ENCODE measurements at regions not wholly inside any gene's neighbourhood (a gene's known extent, or its start where the extent isn't known, plus 50 kb on each side); places are given as distances from the start of the nearest gene placed in this dataset.
"Not testable (repeated sequence)": the region's sequence is repeated elsewhere in the genome, so short reads cannot be mapped to it uniquely, and the experiment has no call there.

DNA sequence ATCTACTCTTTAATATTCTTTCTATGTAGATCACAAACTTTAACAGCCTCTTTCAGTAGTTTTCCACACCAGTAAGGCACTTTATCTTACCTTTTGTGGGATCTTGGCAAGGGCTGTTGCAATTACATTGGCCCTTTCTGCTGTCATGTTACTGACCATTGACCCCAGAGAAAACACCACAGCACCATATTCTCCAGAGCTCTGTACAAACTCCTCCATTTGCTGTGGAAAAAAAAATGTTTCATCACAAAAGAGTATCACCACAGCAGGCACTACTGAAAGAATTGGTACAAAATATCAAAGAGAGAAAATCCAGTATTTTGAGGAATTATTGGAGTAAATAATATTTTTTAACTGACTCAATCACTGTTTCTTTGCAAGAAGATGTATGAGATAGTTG, 62.3 kb upstream of the UGT2A3 start:
- H3K27ac ChIP-seq; intact Hi-C loops (cut with DNase I); H3K9me3 ChIP-seq; DNase-seq; ATAC-seq; H3K27me3 ChIP-seq; H3K36me3 ChIP-seq (replicated peaks in 1 of 2; ENCODE audit: insufficient read depth in 1 of 2, low read depth in 2 of 2); H3K4me3 ChIP-seq; H3K4me1 ChIP-seq: not testable (repeated sequence)

DNA sequence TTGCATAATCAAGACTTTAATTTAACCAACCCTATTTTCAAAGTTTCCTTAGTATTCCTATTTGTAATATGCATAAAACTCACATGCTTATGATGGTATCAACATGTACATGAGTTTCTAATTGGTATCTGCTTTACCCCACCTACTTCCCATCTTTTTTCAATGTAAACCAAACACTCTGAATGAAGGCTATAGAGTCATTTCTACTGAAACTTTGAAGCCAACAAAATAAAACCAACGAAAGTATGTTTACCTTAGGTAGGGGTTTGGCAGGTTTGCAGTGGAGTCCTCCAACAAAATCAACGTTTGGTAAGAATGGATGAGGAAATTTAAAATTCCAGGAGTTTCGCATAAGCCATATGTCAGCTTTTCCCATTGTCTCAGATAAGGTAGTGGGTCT, 66.4 kb upstream of the UGT2A3 start:
- H3K36me3 ChIP-seq (replicated peaks in 1 of 2; ENCODE audit: insufficient read depth in 1 of 2, low read depth in 2 of 2); ATAC-seq; H3K4me1 ChIP-seq; H3K4me3 ChIP-seq; H3K27ac ChIP-seq; H3K27me3 ChIP-seq; DNase-seq; intact Hi-C loops (cut with DNase I); H3K9me3 ChIP-seq: not testable (repeated sequence)
- WGBS, 2 donors = 51 to 52% methylated on average over 3 of the region's 3 CpGs

DNA sequence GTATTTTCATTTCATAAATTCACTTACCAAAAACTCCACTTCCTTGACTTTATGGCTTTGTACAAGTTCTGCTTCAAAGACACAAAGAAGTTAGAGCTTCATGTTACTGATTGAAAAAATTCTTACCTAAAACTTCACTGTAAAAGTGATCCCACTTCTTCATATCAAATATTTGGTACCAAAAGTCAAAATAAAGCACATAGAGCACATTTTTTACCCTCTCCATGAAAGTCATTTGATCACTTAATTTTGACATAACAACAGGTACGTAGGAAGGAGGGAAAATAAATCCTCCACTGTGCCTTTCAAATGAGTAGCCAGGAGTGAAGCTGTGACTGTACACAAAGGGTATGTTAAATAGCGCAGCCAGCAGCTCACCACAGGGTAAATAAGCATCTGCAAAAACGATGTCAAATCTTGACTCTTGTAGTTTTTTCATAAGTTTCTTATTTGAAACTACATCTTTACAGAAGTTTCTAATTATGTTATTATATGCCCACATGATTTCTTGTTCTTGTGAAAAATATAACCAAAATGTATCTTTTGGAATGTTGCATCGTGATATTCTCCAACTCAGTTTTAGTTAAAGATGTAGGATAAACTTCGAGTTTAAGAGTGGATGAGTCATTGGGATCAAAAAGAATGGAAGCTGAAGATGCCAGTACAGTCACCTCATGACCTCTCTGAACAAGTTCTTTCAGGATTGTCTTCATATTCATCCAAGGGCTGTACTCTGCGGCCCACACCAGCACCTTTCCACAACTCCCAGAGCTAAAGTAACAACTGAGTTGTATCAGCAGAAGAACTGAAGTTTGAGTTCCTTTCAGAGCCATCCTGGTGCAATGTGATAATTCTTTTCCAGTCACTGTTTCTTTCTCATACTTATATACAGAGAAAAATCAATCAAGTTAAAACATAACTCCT, 68.2 kb upstream of the UGT2A3 start:
- ATAC-seq; H3K9me3 ChIP-seq; H3K4me3 ChIP-seq; intact Hi-C loops (cut with DNase I); H3K4me1 ChIP-seq; H3K36me3 ChIP-seq (replicated peaks in 1 of 2; ENCODE audit: insufficient read depth in 1 of 2, low read depth in 2 of 2); H3K27me3 ChIP-seq; DNase-seq; H3K27ac ChIP-seq: not testable (repeated sequence)
- WGBS, 2 donors = 78 to 83% methylated on average over 6 of the region's 6 CpGs

DNA sequence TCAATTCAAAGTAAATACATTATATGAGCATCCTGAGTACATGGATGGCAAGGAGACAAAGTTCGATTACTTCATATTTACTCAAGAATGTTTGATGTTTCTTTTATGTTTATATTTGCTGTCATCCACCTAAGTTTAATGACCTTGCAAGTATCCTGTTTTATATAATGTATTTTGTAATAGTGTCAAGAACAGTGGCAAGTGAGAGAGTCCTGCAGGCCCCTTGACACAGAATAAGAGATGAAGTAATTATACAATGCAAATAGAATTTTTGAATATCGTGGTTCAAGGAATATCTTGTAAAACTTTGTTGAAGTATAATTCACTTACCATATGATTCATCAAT, 68.8 kb upstream of the UGT2A3 start:
- H3K36me3 ChIP-seq (replicated peaks in 1 of 2; ENCODE audit: insufficient read depth in 1 of 2, low read depth in 2 of 2); H3K9me3 ChIP-seq; intact Hi-C loops (cut with DNase I); ATAC-seq; DNase-seq; H3K4me1 ChIP-seq; H3K4me3 ChIP-seq; H3K27ac ChIP-seq; H3K27me3 ChIP-seq: not testable (repeated sequence)
- 7 to 24% methylated on average over 2 of the region's 2 CpGs for WGBS, 2 donors

DNA sequence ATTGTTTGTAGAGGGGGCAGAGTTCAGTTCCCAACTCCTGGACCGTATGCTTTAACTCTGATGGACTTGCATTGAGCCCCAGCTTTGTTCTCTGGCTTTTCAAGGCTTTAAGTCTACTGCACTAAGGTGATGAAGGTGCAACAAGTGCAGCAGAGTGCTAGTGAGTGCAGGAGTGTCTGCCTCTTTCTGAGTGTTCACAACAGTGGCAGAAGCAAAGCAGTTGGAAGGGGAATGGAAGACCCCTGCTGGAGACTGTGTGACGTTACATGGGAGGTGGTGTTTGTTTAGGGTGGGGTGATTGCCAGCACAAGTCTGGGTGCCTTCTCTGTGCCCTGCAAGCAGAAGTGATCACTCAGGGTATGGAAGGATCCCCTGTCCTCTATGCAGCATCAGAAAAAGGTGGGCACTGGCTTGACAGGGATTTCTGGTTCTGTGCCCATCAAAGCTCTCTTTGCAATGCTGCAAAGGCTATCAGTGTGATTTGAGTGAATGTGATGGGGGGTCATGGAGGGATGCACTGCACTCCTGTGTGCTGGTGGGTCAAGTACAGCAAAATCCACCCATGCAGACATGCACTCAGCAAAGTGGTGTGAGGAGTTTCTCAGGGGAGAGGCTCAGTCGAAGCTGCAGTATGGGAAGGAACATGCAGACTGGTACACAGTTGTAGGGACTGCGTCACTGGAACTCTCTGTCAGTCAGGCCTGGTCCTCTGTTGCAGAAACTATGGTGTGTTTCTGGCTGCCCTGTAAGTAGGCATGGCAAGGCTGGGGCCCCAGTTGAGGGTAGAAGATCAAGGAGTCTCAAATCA, 70.9 kb upstream of the UGT2B7 start:
- WGBS, 2 donors = 36 to 55% methylated on average over 4 of the region's 4 CpGs
- H3K27me3 ChIP-seq = no peaks in the 10 kb centered on the region
- no peak for TF ChIP-seq POLR2A (IDR thresholded peaks at IDR 0.05)
- TF ChIP-seq, protein P1, sequence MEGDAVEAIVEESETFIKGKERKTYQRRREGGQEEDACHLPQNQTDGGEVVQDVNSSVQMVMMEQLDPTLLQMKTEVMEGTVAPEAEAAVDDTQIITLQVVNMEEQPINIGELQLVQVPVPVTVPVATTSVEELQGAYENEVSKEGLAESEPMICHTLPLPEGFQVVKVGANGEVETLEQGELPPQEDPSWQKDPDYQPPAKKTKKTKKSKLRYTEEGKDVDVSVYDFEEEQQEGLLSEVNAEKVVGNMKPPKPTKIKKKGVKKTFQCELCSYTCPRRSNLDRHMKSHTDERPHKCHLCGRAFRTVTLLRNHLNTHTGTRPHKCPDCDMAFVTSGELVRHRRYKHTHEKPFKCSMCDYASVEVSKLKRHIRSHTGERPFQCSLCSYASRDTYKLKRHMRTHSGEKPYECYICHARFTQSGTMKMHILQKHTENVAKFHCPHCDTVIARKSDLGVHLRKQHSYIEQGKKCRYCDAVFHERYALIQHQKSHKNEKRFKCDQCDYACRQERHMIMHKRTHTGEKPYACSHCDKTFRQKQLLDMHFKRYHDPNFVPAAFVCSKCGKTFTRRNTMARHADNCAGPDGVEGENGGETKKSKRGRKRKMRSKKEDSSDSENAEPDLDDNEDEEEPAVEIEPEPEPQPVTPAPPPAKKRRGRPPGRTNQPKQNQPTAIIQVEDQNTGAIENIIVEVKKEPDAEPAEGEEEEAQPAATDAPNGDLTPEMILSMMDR (IDR thresholded peaks at IDR 0.05) = peak; percentile 13 to 75 (median 52)
- ATAC-seq (peak; percentile 88), DNase-seq (peak; percentile 38 to 56 (median 47))
- H3K36me3 ChIP-seq (replicated peaks in 1 of 2; ENCODE audit: insufficient read depth in 1 of 2, low read depth in 2 of 2) = no peaks in the 10 kb centered on the region
- H3K4me1 ChIP-seq = peaks cover 8% of the 10 kb centered on the region
- no peaks in the 10 kb centered on the region for H3K9me3 ChIP-seq
- no peak overlapping the region for H3K4me3 ChIP-seq
- intact Hi-C loops (cut with DNase I) = no loop called here
- no peak overlapping the region for H3K27ac ChIP-seq

DNA sequence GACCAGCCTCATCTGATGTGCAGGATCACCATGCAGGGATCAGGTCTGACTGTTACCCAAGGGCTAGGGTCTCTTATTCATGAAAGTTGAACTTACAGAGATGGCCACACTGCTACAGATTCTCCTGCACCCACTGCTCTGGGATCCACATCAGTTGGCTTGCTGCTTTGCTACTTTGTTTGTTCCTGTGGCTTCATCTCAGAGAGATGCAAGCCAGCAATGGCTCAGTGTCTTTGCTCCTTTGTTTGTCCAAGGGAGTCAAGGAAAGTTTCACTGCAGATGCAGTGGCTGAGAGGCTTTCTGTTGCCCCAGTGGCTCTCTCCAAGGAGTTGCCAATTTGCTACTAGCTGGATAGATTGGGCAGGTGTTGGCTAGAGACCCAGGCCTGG, 70.3 kb upstream of the UGT2B7 start:
- no peak for ATAC-seq

More for the DNA sequence above, 70.3 kb upstream of the UGT2B7 start:
- Histone ChIP-seq H3K27me3 (no peaks in the 10 kb centered on the region), H3K4me3 (no peak overlapping the region), H3K9me3 (no peaks in the 10 kb centered on the region), H3K4me1 (peaks cover 8% of the 10 kb centered on the region), H3K36me3 (replicated peaks in 1 of 2; ENCODE audit: insufficient read depth in 1 of 2, low read depth in 2 of 2) (no peaks in the 10 kb centered on the region), H3K27ac (no peak overlapping the region)
- intact Hi-C loops (cut with DNase I) = no loop called here
- no peak for TF ChIP-seq POLR2A (IDR thresholded peaks at IDR 0.05)
- TF ChIP-seq, protein P1 (IDR thresholded peaks at IDR 0.05) = no peak
- no peak for DNase-seq

All from body of pancreas (tissue), 4 donors.